ENCODE measurements at regions not wholly inside any gene's neighbourhood (a gene's known extent, or its start where the extent isn't known, plus 50 kb on each side); places are given as distances from the start of the nearest gene placed in this dataset.

DNA sequence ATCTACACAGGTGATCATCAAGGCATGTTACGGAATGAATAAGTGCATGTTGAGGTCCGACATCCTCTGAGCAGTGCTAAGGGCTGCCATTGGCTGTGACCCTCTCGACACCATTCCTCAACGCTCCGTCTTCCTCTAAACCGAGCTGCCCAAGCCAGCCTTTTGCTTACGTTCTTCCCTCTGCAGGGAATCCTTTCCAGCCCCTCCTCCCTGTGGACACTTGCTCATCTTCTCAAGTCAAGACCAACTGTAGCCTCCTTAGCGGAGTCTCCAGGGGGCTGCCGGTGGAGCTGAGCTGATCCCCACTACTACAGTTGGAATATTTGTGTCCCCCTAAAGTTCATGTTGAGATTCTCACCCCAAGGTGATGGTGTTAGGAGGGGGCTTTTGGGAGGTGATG, 781.0 kb downstream of the TBC1D22A start:
- TF ChIP-seq, protein P1, sequence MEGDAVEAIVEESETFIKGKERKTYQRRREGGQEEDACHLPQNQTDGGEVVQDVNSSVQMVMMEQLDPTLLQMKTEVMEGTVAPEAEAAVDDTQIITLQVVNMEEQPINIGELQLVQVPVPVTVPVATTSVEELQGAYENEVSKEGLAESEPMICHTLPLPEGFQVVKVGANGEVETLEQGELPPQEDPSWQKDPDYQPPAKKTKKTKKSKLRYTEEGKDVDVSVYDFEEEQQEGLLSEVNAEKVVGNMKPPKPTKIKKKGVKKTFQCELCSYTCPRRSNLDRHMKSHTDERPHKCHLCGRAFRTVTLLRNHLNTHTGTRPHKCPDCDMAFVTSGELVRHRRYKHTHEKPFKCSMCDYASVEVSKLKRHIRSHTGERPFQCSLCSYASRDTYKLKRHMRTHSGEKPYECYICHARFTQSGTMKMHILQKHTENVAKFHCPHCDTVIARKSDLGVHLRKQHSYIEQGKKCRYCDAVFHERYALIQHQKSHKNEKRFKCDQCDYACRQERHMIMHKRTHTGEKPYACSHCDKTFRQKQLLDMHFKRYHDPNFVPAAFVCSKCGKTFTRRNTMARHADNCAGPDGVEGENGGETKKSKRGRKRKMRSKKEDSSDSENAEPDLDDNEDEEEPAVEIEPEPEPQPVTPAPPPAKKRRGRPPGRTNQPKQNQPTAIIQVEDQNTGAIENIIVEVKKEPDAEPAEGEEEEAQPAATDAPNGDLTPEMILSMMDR (tag by site-specific recombination; IDR thresholded peaks at IDR 0.05): no peak
- TF ChIP-seq BCL11A (tag by site-specific recombination; IDR thresholded peaks at IDR 0.05; ENCODE audit: low read depth): no peak
- TF ChIP-seq ZBTB7A (tag by site-specific recombination; IDR thresholded peaks at IDR 0.05; ENCODE audit: low read depth): no peak
- TF ChIP-seq YY1 (tag by site-specific recombination; IDR thresholded peaks at IDR 0.05): no peak
- TF ChIP-seq ZNF23 (tag by site-specific recombination; IDR thresholded peaks at IDR 0.05; ENCODE audit: borderline replicate concordance): no peak
- TF ChIP-seq, protein P2, sequence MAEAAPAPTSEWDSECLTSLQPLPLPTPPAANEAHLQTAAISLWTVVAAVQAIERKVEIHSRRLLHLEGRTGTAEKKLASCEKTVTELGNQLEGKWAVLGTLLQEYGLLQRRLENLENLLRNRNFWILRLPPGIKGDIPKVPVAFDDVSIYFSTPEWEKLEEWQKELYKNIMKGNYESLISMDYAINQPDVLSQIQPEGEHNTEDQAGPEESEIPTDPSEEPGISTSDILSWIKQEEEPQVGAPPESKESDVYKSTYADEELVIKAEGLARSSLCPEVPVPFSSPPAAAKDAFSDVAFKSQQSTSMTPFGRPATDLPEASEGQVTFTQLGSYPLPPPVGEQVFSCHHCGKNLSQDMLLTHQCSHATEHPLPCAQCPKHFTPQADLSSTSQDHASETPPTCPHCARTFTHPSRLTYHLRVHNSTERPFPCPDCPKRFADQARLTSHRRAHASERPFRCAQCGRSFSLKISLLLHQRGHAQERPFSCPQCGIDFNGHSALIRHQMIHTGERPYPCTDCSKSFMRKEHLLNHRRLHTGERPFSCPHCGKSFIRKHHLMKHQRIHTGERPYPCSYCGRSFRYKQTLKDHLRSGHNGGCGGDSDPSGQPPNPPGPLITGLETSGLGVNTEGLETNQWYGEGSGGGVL (tag by site-specific recombination; IDR thresholded peaks at IDR 0.05): no peak
